Astrocyte of the cerebellum (primary cell): ENCODE measurements at regions not wholly inside any gene's neighbourhood (a gene's known extent, or its start where the extent isn't known, plus 50 kb on each side); places are given as distances from the start of the nearest gene placed in this dataset.

Experiments
- DNase-seq: peaks from one replicate; pipeline ENCODE4 v3.0.0-alpha.2; 2011; ENCODE audit warnings: low read depth
- H3K4me3 ChIP-seq: 2 replicates; pipeline ENCODE4 v1.5.1; 2011; ENCODE audit warnings: mild to moderate bottlenecking, low read depth, low read length, moderate library complexity
- in situ Hi-C: cut with HindIII; loops from 2 replicates; pipeline ENCODE4 v1.10.0; 2017; ENCODE audit warnings: low sequenced_read_pairs
- TF ChIP-seq, protein P1 (sequence below): IDR thresholded peaks from 2 replicates; pipeline ENCODE4 v1.5.1; 2012; ENCODE audit warnings: low read length, low read depth, moderate library complexity, mild to moderate bottlenecking; ENCODE audit errors: missing control alignments

GRCh38 chr9:74016004-74016403 is 481.1 kb upstream of the RORB start:
- no peak overlapping the region for H3K4me3 ChIP-seq
- no peak for DNase-seq
- in situ Hi-C loops: no loop called here
- TF ChIP-seq, protein P1, sequence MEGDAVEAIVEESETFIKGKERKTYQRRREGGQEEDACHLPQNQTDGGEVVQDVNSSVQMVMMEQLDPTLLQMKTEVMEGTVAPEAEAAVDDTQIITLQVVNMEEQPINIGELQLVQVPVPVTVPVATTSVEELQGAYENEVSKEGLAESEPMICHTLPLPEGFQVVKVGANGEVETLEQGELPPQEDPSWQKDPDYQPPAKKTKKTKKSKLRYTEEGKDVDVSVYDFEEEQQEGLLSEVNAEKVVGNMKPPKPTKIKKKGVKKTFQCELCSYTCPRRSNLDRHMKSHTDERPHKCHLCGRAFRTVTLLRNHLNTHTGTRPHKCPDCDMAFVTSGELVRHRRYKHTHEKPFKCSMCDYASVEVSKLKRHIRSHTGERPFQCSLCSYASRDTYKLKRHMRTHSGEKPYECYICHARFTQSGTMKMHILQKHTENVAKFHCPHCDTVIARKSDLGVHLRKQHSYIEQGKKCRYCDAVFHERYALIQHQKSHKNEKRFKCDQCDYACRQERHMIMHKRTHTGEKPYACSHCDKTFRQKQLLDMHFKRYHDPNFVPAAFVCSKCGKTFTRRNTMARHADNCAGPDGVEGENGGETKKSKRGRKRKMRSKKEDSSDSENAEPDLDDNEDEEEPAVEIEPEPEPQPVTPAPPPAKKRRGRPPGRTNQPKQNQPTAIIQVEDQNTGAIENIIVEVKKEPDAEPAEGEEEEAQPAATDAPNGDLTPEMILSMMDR: no peak

DNA sequence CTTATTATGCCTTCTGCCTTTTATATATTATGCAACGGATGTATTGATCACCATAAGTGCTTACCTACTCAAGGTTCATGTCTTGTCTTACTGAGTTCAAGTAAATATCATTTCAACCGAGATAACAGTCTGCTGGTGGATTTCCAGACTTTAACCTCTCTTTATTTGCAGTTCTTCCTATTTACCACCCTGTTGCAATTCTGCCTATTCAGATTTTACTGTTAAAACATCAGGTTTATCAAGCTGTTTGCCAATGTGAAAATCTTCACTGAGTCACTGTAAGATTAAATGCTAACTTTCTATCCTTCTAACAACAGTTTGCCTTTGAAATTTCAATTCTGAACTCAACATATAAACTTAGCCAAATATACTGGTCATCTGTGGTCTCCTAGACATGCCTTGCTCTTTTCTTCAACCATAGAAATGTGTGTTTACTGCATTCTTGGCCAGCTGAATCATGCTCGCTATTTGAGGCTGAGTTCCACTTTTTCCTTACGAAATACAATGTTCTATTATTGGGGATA is 471.7 kb upstream of the RORB start:
- peak; percentile 90 for DNase-seq
- in situ Hi-C loops: no loop called here
- H3K4me3 ChIP-seq: no peak overlapping the region
- TF ChIP-seq, protein P1: no peak

DNA sequence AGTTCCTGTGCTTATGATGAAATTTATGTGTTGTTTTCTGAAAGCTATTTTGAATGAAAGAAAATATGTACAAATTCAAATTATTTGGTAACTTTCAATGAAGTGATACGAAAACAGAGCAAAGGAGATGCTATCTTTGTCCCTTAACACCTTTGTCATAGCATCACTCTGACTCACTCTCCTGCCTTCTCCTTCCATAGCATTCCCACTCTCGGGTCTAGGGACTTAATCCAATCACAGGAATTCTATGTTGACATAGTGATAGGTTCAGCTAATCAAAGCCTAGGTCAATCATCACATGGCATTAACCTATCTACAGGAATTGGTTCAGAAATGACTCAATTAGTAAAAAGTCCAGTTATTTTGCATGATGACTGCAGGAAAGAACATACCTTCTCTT is 464.7 kb upstream of the RORB start:
- TF ChIP-seq, protein P1: no peak
- in situ Hi-C loops: no loop called here
- no peak for DNase-seq
- H3K4me3 ChIP-seq: no peak overlapping the region

DNA sequence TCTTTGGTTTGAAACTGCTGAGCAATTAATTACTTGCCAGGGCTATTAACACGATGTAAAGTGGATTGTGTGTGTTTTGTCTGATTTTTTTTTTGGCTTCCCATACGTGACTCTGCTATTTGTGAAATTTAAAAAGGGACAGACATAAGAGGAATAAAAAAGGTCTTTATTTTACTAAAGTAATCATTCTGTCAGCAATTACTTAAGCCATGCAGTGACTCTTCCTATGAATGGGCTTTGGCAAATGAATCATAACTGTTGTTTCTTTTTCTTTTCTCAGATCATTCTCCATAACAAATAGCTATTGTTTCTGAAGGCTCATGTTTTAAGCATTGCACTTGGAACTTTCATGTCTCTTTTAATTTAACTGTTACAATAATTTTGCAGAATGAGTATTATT is 461.3 kb upstream of the RORB start:
- H3K4me3 ChIP-seq: no peak overlapping the region
- in situ Hi-C loops: no loop called here
- DNase-seq: no peak
- TF ChIP-seq, protein P1: no peak

GRCh38 chr9:74036549-74037231 is 460.4 kb upstream of the RORB start:
- in situ Hi-C loops: no loop called here

GRCh38 chr9:74037274-74037673 is 459.9 kb upstream of the RORB start:
- H3K4me3 ChIP-seq: no peak overlapping the region
- DNase-seq: no peak
- in situ Hi-C loops: no loop called here
- TF ChIP-seq, protein P1: no peak

More at GRCh38 chr9:74036549-74037231, 460.4 kb upstream of the RORB start:
- H3K4me3 ChIP-seq: no peak overlapping the region
- DNase-seq: no peak
- TF ChIP-seq, protein P1: no peak

DNA sequence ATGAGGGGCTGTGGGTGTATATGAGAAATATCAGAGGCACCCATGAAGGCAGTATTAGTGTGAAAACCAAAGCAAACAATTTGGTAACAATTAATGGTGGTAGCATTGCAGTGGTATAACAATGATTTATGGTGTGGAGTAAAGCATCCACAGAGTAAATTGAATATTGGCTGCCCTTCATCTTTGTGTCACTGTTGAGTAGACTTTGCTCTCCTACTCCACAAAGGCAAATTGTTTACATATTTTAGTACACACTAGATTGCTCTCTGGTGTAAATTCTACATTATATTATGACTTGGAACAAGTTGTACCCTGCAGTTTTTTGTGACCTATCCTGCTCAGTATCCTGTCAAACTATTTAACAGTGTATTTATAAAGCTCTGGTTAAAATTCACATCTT is 455.5 kb upstream of the RORB start:
- no peak for DNase-seq
- H3K4me3 ChIP-seq: no peak overlapping the region
- TF ChIP-seq, protein P1: no peak
- in situ Hi-C loops: no loop called here
